Aorta (tissue), 5 donors: ENCODE measurements at regions not wholly inside any gene's neighbourhood (a gene's known extent, or its start where the extent isn't known, plus 50 kb on each side); places are given as distances from the start of the nearest gene placed in this dataset.
"Not testable (repeated sequence)": the region's sequence is repeated elsewhere in the genome, so short reads cannot be mapped to it uniquely, and the experiment has no call there.

Experiments used
- ATAC-seq: fragments of 200-7000 bp; cut with Tn5 transposase; one replicate; pipeline ENCODE4 v1.9.1; 2022; ENCODE audit warnings: moderate library complexity; ENCODE audit not compliant: low FRiP score
- DNase-seq, 2 donors: peaks; one replicate each; pipeline ENCODE4 v3.0.0-alpha.2; 2020
- H3K27ac ChIP-seq, 2 donors: one replicate each; pipeline ENCODE4 v1.5.1; 2013; ENCODE audit warnings: low read length in 2 of 2, mild to moderate bottlenecking in 2 of 2, moderate library complexity in 2 of 2, control low read depth in 1 of 2, inconsistent platforms in 1 of 2, low read depth in 1 of 2
- H3K27me3 ChIP-seq, 2 donors: one replicate each; pipeline ENCODE4 v1.6.1; 2013; ENCODE audit warnings: control low read depth in 1 of 2, low read length in 1 of 2, mild to moderate bottlenecking in 1 of 2, moderate library complexity in 1 of 2; ENCODE audit not compliant: insufficient read depth in 2 of 2, control insufficient read depth in 1 of 2
- H3K36me3 ChIP-seq, 2 donors: one replicate each; pipeline ENCODE4 v1.6.1; 2013; ENCODE audit warnings: control low read depth in 1 of 2, low read length in 1 of 2, mild to moderate bottlenecking in 1 of 2; ENCODE audit not compliant: insufficient read depth in 2 of 2, control insufficient read depth in 1 of 2
- H3K4me1 ChIP-seq, 2 donors: one replicate each; pipeline ENCODE4 v1.6.1; 2013; ENCODE audit warnings: low read length in 2 of 2, control low read depth in 1 of 2, mild to moderate bottlenecking in 1 of 2, moderate library complexity in 1 of 2; ENCODE audit not compliant: insufficient read depth in 2 of 2, control insufficient read depth in 1 of 2
- H3K4me3 ChIP-seq, 2 donors: one replicate each; pipeline ENCODE4 v1.5.1; 2013; ENCODE audit warnings: low read length in 2 of 2, control low read depth in 1 of 2, mild to moderate bottlenecking in 1 of 2
- H3K9me3 ChIP-seq: one replicate; pipeline ENCODE4 v1.6.1; 2013; ENCODE audit warnings: mild to moderate bottlenecking, low read length; ENCODE audit not compliant: control insufficient read depth
- WGBS, 2 donors: extraction: QIAGEN DNeasy Blood & Tissue Kit; methylation state at CpG; one replicate each; pipeline ENCODE4 v1.1.7; 2013; 5-methylcytosine and 5-hydroxymethylcytosine counted together
- intact Hi-C, 2 donors: fragments of 100-400 bp; cut with DNase I; formaldehyde crosslinking; loops; one replicate each; pipeline versions ENCODE4 v1.14.2 to v1.15.0; 2022
- donor health status: healthy with polysubstance abuse.
- donor health status: Bipolar disorder and iron deficiency.
- donor health status: DM: no; HTN: no; CAD: no.
- donor health status: DM: no; HTN: no; CAD: no.
- donor health status: DM: yes; HTN: yes; CAD: no.

DNA sequence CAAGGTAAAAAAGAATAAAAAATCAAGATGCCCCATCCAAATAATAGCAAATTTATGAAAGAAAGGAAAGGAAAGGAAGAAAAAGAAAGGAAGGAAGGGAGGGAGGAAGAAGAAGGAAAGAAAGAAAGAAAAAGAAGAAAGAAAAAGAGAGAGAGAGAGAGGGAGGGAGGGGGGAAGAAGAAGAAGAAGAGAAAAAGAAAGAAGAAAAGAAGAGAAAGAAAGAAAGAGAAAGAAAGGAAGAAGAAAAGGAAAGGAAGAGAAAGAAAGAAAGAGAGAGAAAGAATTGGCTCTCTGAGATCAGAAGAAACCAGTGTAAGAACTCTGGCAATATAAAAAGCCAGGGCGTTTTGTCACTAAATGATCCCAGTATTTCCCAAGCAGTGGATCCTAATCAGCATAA is 401.7 kb downstream of the EPHA7 start:
- no peak overlapping the region for H3K27ac ChIP-seq
- H3K4me1 ChIP-seq, result no peaks in the 10 kb centered on the region
- H3K27me3 ChIP-seq, result no peaks in the 10 kb centered on the region
- H3K36me3 ChIP-seq, result no peaks in the 10 kb centered on the region
- ATAC-seq, result no peak
- WGBS, 2 donors, result 74 to 85% methylated on average over 1 of the region's 1 CpG
- no peak for DNase-seq
- no peaks in the 10 kb centered on the region for H3K9me3 ChIP-seq
- intact Hi-C loops, result no loop called here
- no peak overlapping the region for H3K4me3 ChIP-seq

DNA sequence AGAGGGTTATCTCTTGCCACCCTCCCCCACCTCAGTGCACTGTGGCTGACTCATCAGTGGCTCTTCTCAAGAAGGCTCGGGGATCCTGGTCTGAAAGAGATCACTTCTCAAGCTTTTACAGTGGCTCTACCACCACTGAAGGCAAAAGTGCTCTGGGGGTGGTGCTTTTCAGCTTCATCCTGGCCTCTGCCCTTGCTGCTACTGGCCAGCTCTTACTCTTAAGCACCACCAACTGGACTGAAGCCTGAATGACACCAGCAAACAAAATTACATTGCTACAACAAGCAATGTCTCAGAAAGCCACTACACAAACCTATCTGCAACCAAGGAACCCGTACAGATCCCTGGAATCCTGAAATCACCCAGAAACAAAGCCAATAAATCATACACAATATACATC is 402.1 kb downstream of the EPHA7 start:
- Histone ChIP-seq H3K4me1 (no peaks in the 10 kb centered on the region), H3K27me3 (no peaks in the 10 kb centered on the region), H3K4me3 (no peak overlapping the region), H3K27ac (no peak overlapping the region), H3K36me3 (no peaks in the 10 kb centered on the region), H3K9me3 (no peaks in the 10 kb centered on the region)
- no peak for ATAC-seq
- no peak for DNase-seq
- WGBS, 2 donors, result 70 to 79% methylated on average over 2 of the region's 2 CpGs
- intact Hi-C loops, result no loop called here

DNA sequence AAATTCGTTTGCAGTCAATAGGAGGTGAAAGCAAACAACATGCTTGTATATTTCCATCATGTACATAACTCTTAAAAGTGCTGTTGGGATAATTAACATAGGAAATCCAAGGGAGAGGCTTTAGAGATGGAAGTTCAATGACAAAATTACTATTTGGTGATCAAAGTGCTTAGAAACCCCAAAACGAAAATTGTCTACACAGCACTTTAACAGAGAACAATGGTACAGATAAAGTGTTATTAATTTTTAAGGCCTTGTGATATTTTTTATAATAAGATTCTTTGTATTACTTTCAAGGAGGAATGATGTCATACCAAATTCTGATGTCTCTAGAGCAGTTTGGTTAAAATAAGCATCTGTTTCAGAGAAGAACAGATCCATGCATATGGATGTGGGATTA is 406.3 kb downstream of the EPHA7 start:
- DNase-seq (no peak), ATAC-seq (no peak)
- Histone ChIP-seq H3K9me3 (no peaks in the 10 kb centered on the region), H3K4me1 (no peaks in the 10 kb centered on the region), H3K27me3 (no peaks in the 10 kb centered on the region), H3K36me3 (no peaks in the 10 kb centered on the region), H3K27ac (no peak overlapping the region), H3K4me3 (no peak overlapping the region)
- WGBS, 2 donors, result 55 to 59% methylated on average over 2 of the region's 2 CpGs
- intact Hi-C loops, result no loop called here

DNA sequence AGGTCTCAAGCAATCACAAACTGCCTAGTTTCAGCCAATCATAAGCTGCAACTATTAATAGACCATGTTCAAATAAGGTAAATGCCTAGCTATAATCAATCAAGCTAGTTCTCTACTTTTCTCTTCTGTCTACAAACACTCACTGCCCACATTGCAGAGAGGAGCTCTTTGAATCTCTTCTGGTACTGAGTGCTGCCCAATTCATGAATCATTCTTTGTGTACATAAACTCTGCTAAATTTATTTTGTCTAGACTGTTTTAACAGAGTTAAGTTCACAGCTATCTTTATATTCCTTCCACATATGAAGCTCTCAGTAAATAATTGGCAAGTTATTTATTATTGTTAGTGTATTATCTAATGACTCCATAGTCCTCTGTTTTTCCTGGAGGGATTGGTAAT is 411.0 kb downstream of the EPHA7 start:
- ATAC-seq (no peak), DNase-seq (no peak)
- intact Hi-C loops, result no loop called here
- no peak overlapping the region for H3K4me3 ChIP-seq
- H3K27me3 ChIP-seq, result no peaks in the 10 kb centered on the region
- H3K36me3 ChIP-seq, result no peaks in the 10 kb centered on the region
- no peaks in the 10 kb centered on the region for H3K9me3 ChIP-seq
- no peak overlapping the region for H3K27ac ChIP-seq
- no peaks in the 10 kb centered on the region for H3K4me1 ChIP-seq

DNA sequence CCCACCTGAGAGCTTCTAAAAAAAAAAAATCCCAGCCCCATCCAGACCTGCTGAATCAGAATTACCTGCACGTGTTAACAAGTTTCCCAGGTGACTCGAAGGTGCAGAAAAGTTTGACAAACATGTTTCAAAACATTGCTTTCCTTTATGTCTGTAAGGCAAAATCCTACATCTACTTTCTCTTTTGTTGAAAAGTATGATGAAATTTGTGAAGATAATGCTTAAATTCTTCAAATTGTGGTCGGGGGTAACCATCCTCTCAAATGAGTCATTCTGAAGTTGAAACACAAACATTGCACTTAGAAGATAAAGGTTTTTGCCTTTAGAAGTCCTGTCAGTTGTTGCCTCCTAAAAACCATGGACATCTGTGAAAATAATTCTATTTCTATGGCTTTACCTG is 429.7 kb downstream of the EPHA7 start:
- 65 to 66% methylated on average over 3 of the region's 3 CpGs for WGBS, 2 donors

DNA sequence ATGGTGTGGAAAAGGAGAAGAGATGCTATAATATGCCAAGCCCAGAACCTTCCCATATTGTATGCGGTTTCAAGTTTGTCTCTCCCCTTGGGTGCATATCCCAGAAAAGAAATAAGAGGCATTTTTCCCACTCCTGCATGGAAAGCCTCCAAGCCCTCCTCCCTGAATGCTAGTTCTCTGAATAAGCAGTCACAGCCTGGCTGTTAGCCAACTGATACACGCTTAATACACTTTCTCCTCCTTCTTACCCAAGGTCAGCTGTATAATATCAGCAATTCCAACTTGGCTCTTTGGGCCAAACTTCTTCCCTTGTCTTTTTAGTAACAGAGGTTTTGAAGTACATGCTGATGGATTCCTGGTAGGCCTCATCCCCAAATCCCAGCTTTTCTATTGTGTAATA is 440.1 kb downstream of the EPHA7 start:
- Histone ChIP-seq H3K36me3 (no peaks in the 10 kb centered on the region), H3K9me3 (no peaks in the 10 kb centered on the region), H3K27ac (no peak overlapping the region), H3K27me3 (no peaks in the 10 kb centered on the region), H3K4me3 (no peak overlapping the region), H3K4me1 (no peaks in the 10 kb centered on the region)
- intact Hi-C loops, result no loop called here
- no peak for ATAC-seq
- 36 to 50% methylated on average over 2 of the region's 2 CpGs for WGBS, 2 donors
- no peak for DNase-seq

More for the DNA sequence above, 429.7 kb downstream of the EPHA7 start:
- Histone ChIP-seq H3K4me1 (no peaks in the 10 kb centered on the region), H3K27me3 (no peaks in the 10 kb centered on the region), H3K36me3 (no peaks in the 10 kb centered on the region), H3K9me3 (no peaks in the 10 kb centered on the region), H3K27ac (no peak overlapping the region), H3K4me3 (no peak overlapping the region)
- no peak for DNase-seq
- ATAC-seq, result no peak
- intact Hi-C loops, result no loop called here

DNA sequence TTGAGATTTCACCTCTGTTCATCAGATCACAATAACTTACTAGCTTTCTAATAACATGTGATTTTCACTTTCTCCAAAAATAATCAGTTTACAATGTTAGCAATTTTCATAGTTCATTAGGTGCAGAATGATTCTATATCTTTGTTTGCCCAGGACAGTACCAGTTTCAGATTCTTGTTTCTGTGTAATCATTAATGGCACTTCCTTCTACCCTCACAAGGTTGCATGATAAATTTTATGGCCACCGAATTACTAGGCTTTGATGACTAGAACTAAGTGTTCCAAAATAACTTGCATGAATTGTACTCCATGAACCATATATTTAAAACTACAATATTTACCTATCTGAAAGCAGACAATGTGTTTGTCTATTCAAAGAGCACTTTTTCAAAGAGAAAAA is 442.3 kb downstream of the EPHA7 start:
- intact Hi-C loops, result no loop called here
- H3K27me3 ChIP-seq, result no peaks in the 10 kb centered on the region
- no peak overlapping the region for H3K4me3 ChIP-seq
- 26 to 40% methylated on average over 1 of the region's 1 CpG for WGBS, 2 donors
- DNase-seq (no peak), ATAC-seq (no peak)
- H3K4me1 ChIP-seq, result no peaks in the 10 kb centered on the region
- no peak overlapping the region for H3K27ac ChIP-seq
- H3K36me3 ChIP-seq, result no peaks in the 10 kb centered on the region
- no peaks in the 10 kb centered on the region for H3K9me3 ChIP-seq

DNA sequence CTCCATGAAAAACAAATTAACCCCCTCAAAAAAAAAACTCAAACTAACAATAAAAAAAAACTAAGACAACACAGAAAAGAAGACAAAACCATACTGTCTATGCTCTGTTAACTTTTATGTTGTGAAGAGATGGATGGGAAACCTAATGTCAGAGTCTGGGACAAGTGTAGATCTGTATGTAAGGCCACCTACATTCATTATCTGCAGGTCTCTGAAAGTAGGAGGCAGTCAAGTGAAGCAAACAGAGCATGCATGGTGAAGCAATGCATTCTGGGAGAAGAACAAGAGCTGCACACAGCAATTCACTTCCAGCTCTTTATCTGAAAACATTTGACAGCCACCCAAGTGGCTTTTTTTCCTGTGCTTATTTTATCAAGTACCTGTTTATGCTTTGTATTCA is 452.0 kb downstream of the EPHA7 start:
- Histone ChIP-seq H3K36me3 (no peaks in the 10 kb centered on the region), H3K4me3 (no peak overlapping the region), H3K27me3 (no peaks in the 10 kb centered on the region), H3K9me3 (no peaks in the 10 kb centered on the region), H3K27ac (no peak overlapping the region), H3K4me1 (no peaks in the 10 kb centered on the region)
- intact Hi-C loops, result no loop called here
- DNase-seq (no peak), ATAC-seq (no peak)

DNA sequence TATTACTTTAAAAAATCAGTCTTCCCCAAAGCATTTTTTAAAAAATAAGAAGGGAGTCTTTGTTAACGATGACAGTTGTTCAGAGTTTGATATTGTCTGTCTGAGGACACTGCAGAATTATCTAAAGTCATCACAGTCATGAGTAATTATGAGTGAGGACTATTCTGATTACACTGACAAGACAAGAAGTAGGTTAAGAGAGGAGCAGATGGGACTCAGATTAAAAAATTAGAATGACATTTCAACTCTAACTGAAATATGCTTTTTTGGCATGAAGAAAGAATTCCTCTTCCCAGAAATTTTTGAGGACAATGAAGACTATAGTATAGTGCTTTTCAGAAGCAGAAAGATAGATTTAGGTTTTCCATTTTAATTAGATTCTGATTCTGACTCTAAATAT is 456.5 kb downstream of the EPHA7 start:
- Histone ChIP-seq H3K27ac (no peak overlapping the region), H3K4me1 (no peaks in the 10 kb centered on the region), H3K9me3 (no peaks in the 10 kb centered on the region), H3K4me3 (no peak overlapping the region), H3K27me3 (no peaks in the 10 kb centered on the region), H3K36me3 (no peaks in the 10 kb centered on the region)
- DNase-seq, result no peak
- intact Hi-C loops, result no loop called here
- ATAC-seq, result no peak
- WGBS, 2 donors, result 81 to 92% methylated on average over 1 of the region's 1 CpG

DNA sequence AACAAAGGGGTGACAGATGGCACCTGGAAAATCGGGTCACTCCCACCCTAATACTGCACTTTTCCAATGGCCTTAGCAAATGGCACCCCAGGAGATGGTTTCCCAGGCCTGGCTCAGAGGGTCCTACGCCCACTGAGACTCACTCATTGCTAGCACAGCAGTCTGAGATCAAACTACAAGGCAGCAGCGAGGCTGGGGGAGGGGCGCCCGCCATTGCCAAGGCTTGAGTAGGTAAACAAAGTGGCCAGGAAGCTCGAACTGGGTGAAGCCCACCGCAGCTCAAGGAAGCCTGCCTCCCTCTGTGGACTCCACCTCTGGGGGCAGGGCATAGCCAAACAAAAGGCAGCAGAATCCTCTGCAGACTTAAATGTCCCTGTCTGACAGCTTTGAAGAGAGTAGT is 467.2 kb downstream of the EPHA7 start:
- not testable (repeated sequence) for DNase-seq, ATAC-seq

More for the DNA sequence above, 467.2 kb downstream of the EPHA7 start:
- 88 to 92% methylated on average over 7 of the region's 7 CpGs for WGBS, 2 donors
- H3K9me3 ChIP-seq, H3K27ac ChIP-seq, H3K27me3 ChIP-seq, intact Hi-C loops, H3K4me1 ChIP-seq, H3K4me3 ChIP-seq, H3K36me3 ChIP-seq: not testable (repeated sequence)
